ENCODE measurements at regions not wholly inside any gene's neighbourhood (a gene's known extent, or its start where the extent isn't known, plus 50 kb on each side); places are given as distances from the start of the nearest gene placed in this dataset.

DNA sequence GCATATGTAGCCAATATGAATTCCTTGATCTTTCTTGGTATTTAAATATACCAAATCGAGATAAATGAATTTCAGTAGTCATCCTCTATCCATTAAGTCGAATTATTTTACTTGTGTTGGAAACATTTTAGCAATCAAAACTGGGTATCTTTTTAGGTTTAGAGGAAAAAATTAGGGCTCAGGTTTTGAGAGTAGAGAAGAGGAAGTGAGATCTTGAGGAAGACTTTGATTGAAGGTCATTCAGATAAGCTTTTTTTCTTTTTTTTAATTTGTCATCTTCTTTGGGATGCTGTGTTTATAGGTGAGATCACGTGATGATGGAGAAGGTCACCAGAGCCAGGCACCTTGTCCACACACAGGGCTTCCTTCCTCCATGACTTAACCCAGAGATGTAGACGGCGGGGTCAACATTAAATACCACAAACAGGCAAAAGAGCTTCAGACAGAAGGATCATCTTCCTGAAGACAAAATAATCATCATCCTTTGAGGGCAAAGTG, 750.1 kb downstream of the RNF144A start:
- H3K14ac ChIP-seq (ENCODE audit: low read length): no peak overlapping the region
- DNase-seq (ENCODE audit: low spot score): no peak
- H3K36me3 ChIP-seq (replicated peaks in 1 of 2; ENCODE audit: control insufficient read depth in 2 of 2, insufficient read depth in 2 of 2, low read length in 2 of 2): no peaks in the 10 kb centered on the region
- no peak overlapping the region for H2BK12ac ChIP-seq (ENCODE audit: low read length)
- peaks cover 0 to 2% of the 10 kb centered on the region in 2 donors for H3K9me3 ChIP-seq (replicated peaks in 1 of 2; ENCODE audit: control insufficient read depth in 2 of 2, insufficient read depth in 1 of 2, low read depth in 1 of 2, low read length in 2 of 2)
- H3K18ac ChIP-seq (ENCODE audit: low read length): no peak overlapping the region
- H3K79me1 ChIP-seq (ENCODE audit: low read depth, low read length): no peaks in the 10 kb centered on the region
- H2AK5ac ChIP-seq (ENCODE audit: low read depth, low read length): no peak overlapping the region
- H4K91ac ChIP-seq (ENCODE audit: low read depth, low read length, poor library complexity): no peak overlapping the region
- H3K4ac ChIP-seq (ENCODE audit: low read length): no peak overlapping the region
- no peak overlapping the region for H4K8ac ChIP-seq (ENCODE audit: low read depth, low read length)
- H3K9ac ChIP-seq (ENCODE audit: low read depth, low read length, poor library complexity): no peak overlapping the region
- H3K27me3 ChIP-seq (ENCODE audit: control insufficient read depth in 3 of 3, insufficient read depth in 3 of 3, low read depth in 1 of 3, low read length in 3 of 3): peaks cover 0 to 2% (median 0%) of the 10 kb centered on the region in 3 experiments
- H2BK15ac ChIP-seq (ENCODE audit: low read length): no peak overlapping the region
- H3K4me2 ChIP-seq (ENCODE audit: insufficient read depth, low read length, poor library complexity, severe bottlenecking): no peak overlapping the region
- no peak overlapping the region for H2BK5ac ChIP-seq (ENCODE audit: low read length)
- no peak overlapping the region for H3K4me3 ChIP-seq (ENCODE audit: low read length in 2 of 2)
- WGBS, 2 donors (ENCODE audit: extremely low coverage in 2 of 2, insufficient read length in 2 of 2, insufficient replicate concordance in 1 of 2): no CpG with 5 or more reads among the region's 5 CpGs
- no peak overlapping the region for H3K27ac ChIP-seq (replicated peaks; ENCODE audit: low read length)
- no peak overlapping the region for H3K23ac ChIP-seq (ENCODE audit: low read depth, low read length, poor library complexity)
- no peak overlapping the region for H2AFZ ChIP-seq (ENCODE audit: low read length)
- H2BK120ac ChIP-seq (ENCODE audit: low read depth, low read length): no peak overlapping the region
- H3K4me1 ChIP-seq (ENCODE audit: control insufficient read depth in 2 of 2, insufficient read depth in 1 of 2, low read depth in 1 of 2, low read length in 2 of 2): no peaks in the 10 kb centered on the region

DNA sequence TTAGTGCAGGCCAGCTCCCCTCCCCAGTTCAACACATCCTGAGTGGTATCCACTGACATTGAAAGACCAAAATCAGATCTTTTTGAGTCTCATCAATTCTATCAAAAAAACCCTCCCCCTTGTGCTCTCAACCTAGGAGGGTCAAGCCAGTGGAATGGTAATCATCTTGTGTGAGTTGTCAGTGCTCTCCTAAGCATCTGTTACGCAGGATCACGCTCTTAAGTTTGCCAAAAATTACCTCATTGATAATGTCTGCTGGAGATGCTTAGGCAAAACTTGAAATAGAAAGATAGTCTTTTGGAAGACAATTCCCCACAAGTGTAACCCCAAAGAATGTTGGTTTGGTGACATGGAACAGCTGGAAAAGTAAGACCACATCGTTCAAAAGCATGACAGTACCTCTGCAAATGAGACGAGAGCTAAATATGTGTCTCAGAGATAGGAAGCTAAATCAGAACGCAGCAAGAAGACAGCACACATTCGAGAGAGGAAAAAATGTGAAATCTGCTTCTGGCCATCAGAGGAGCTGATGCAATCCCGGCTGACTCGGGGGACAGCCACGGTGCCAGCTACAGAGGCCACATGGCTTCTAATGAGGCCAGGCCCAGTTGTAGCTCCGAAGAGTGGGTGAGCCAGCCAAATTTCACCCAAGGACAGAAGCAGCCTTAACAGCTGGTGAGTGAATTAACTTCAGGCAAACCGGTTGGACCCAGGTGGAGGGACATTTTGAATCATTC, 753.9 kb downstream of the RNF144A start:
- H3K27ac ChIP-seq (replicated peaks; ENCODE audit: low read length): no peak overlapping the region
- H3K79me1 ChIP-seq (ENCODE audit: low read depth, low read length): no peaks in the 10 kb centered on the region
- H2BK5ac ChIP-seq (ENCODE audit: low read length): no peak overlapping the region
- H4K91ac ChIP-seq (ENCODE audit: low read depth, low read length, poor library complexity): no peak overlapping the region
- H2BK12ac ChIP-seq (ENCODE audit: low read length): no peak overlapping the region
- no peaks in the 10 kb centered on the region for H3K4me1 ChIP-seq (ENCODE audit: control insufficient read depth in 2 of 2, insufficient read depth in 1 of 2, low read depth in 1 of 2, low read length in 2 of 2)
- H3K4me2 ChIP-seq (ENCODE audit: insufficient read depth, low read length, poor library complexity, severe bottlenecking): no peak overlapping the region
- H3K18ac ChIP-seq (ENCODE audit: low read length): no peak overlapping the region
- no peak overlapping the region for H2AK5ac ChIP-seq (ENCODE audit: low read depth, low read length)
- H2AFZ ChIP-seq (ENCODE audit: low read length): no peak overlapping the region
- H3K4ac ChIP-seq (ENCODE audit: low read length): no peak overlapping the region
- no peak overlapping the region for H3K9ac ChIP-seq (ENCODE audit: low read depth, low read length, poor library complexity)
- DNase-seq (ENCODE audit: low spot score): no peak
- no peaks in the 10 kb centered on the region for H3K27me3 ChIP-seq (ENCODE audit: control insufficient read depth in 3 of 3, insufficient read depth in 3 of 3, low read depth in 1 of 3, low read length in 3 of 3)
- H3K36me3 ChIP-seq (replicated peaks in 1 of 2; ENCODE audit: control insufficient read depth in 2 of 2, insufficient read depth in 2 of 2, low read length in 2 of 2): no peaks in the 10 kb centered on the region
- no peak overlapping the region for H2BK15ac ChIP-seq (ENCODE audit: low read length)
- no peak overlapping the region for H3K23ac ChIP-seq (ENCODE audit: low read depth, low read length, poor library complexity)
- no CpG with 5 or more reads among the region's 11 CpGs for WGBS, 2 donors (ENCODE audit: extremely low coverage in 2 of 2, insufficient read length in 2 of 2, insufficient replicate concordance in 1 of 2)
- H4K8ac ChIP-seq (ENCODE audit: low read depth, low read length): no peak overlapping the region
- no peak overlapping the region for H2BK120ac ChIP-seq (ENCODE audit: low read depth, low read length)
- H3K4me3 ChIP-seq (ENCODE audit: low read length in 2 of 2): no peak overlapping the region
- H3K14ac ChIP-seq (ENCODE audit: low read length): no peak overlapping the region
- H3K9me3 ChIP-seq (replicated peaks in 1 of 2; ENCODE audit: control insufficient read depth in 2 of 2, insufficient read depth in 1 of 2, low read depth in 1 of 2, low read length in 2 of 2): peaks cover 0 to 5% of the 10 kb centered on the region in 2 donors

DNA sequence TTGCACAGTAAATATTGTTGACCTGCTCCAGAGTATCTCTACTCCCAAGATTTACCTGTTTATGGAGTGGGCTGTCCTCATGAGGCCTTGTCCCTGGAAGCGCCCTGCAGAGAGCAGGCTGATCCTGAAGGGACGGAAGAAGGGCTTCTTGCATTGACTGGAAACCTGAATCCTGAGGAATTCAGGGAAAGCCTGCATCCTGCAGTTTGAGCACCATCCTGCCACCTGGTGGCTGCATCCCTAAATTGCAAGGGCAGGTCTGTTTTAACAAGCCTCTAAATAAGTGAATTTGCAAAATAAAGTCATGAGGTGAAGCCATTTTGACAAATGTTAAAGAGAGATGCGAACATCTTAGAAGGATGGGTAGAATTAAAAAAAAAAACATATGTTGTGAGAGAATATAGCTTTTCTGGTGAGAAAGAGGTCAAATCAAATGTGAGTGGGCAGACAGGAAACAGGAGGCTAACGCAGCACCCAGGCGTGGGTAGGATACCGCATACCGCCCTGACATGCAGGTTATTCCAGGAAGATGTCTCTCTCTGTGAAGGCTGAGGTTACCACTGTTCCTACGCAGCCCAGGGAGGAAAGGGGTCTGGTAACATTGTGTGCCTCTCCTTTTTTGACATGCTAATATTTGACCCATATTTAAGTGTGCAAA, 754.9 kb downstream of the RNF144A start:
- H3K4ac ChIP-seq (ENCODE audit: low read length): no peak overlapping the region
- H3K9ac ChIP-seq (ENCODE audit: low read depth, low read length, poor library complexity): no peak overlapping the region
- H3K23ac ChIP-seq (ENCODE audit: low read depth, low read length, poor library complexity): no peak overlapping the region
- no peak overlapping the region for H2AFZ ChIP-seq (ENCODE audit: low read length)
- H2BK15ac ChIP-seq (ENCODE audit: low read length): no peak overlapping the region
- no peak overlapping the region for H2BK120ac ChIP-seq (ENCODE audit: low read depth, low read length)
- no peak overlapping the region for H3K4me3 ChIP-seq (ENCODE audit: low read length in 2 of 2)
- no peak overlapping the region for H2BK12ac ChIP-seq (ENCODE audit: low read length)
- no CpG with 5 or more reads among the region's 8 CpGs for WGBS, 2 donors (ENCODE audit: extremely low coverage in 2 of 2, insufficient read length in 2 of 2, insufficient replicate concordance in 1 of 2)
- peaks cover 0 to 5% of the 10 kb centered on the region in 2 donors for H3K9me3 ChIP-seq (replicated peaks in 1 of 2; ENCODE audit: control insufficient read depth in 2 of 2, insufficient read depth in 1 of 2, low read depth in 1 of 2, low read length in 2 of 2)
- H2BK5ac ChIP-seq (ENCODE audit: low read length): no peak overlapping the region
- DNase-seq (ENCODE audit: low spot score): peak; percentile 48
- no peaks in the 10 kb centered on the region for H3K4me1 ChIP-seq (ENCODE audit: control insufficient read depth in 2 of 2, insufficient read depth in 1 of 2, low read depth in 1 of 2, low read length in 2 of 2)
- H3K27me3 ChIP-seq (ENCODE audit: control insufficient read depth in 3 of 3, insufficient read depth in 3 of 3, low read depth in 1 of 3, low read length in 3 of 3): no peaks in the 10 kb centered on the region
- H3K4me2 ChIP-seq (ENCODE audit: insufficient read depth, low read length, poor library complexity, severe bottlenecking): no peak overlapping the region
- no peaks in the 10 kb centered on the region for H3K79me1 ChIP-seq (ENCODE audit: low read depth, low read length)
- H4K91ac ChIP-seq (ENCODE audit: low read depth, low read length, poor library complexity): peak overlapping the region; percentile 45
- no peak overlapping the region for H3K14ac ChIP-seq (ENCODE audit: low read length)
- H4K8ac ChIP-seq (ENCODE audit: low read depth, low read length): no peak overlapping the region
- peak overlapping the region; percentile 1 for H3K18ac ChIP-seq (ENCODE audit: low read length)
- H3K36me3 ChIP-seq (replicated peaks in 1 of 2; ENCODE audit: control insufficient read depth in 2 of 2, insufficient read depth in 2 of 2, low read length in 2 of 2): no peaks in the 10 kb centered on the region
- H3K27ac ChIP-seq (replicated peaks; ENCODE audit: low read length): no peak overlapping the region
- H2AK5ac ChIP-seq (ENCODE audit: low read depth, low read length): no peak overlapping the region

DNA sequence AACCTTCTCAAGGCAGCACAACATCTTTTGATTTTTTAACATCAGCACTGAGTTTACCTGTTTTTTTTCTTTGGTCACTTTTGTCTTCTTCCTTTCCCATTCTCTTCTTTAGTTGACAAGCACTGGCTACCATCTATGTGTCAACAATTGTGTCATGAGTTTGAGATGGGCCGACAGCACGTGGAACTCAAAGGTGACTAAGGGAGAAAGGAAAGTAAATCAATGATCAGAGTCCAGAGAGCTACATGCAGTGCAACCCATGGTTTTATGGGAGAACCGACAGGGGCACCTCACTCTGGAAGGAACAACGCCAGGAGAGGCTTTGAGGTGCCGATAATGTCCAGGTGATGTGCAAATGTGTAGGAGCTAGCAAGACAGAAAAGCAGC, 755.5 kb downstream of the RNF144A start:
- no peak overlapping the region for H3K4me3 ChIP-seq (ENCODE audit: low read length in 2 of 2)
- DNase-seq (ENCODE audit: low spot score): no peak
- no peak overlapping the region for H3K23ac ChIP-seq (ENCODE audit: low read depth, low read length, poor library complexity)
- WGBS, 2 donors (ENCODE audit: extremely low coverage in 2 of 2, insufficient read length in 2 of 2, insufficient replicate concordance in 1 of 2): no CpG with 5 or more reads among the region's 5 CpGs
- H2AK5ac ChIP-seq (ENCODE audit: low read depth, low read length): no peak overlapping the region
- no peak overlapping the region for H3K18ac ChIP-seq (ENCODE audit: low read length)
- no peak overlapping the region for H2BK120ac ChIP-seq (ENCODE audit: low read depth, low read length)
- H2BK5ac ChIP-seq (ENCODE audit: low read length): no peak overlapping the region
- H3K27ac ChIP-seq (replicated peaks; ENCODE audit: low read length): no peak overlapping the region
- no peak overlapping the region for H2BK15ac ChIP-seq (ENCODE audit: low read length)
- no peak overlapping the region for H3K9ac ChIP-seq (ENCODE audit: low read depth, low read length, poor library complexity)
- no peaks in the 10 kb centered on the region for H3K36me3 ChIP-seq (replicated peaks in 1 of 2; ENCODE audit: control insufficient read depth in 2 of 2, insufficient read depth in 2 of 2, low read length in 2 of 2)
- no peaks in the 10 kb centered on the region for H3K79me1 ChIP-seq (ENCODE audit: low read depth, low read length)
- no peak overlapping the region for H3K4me2 ChIP-seq (ENCODE audit: insufficient read depth, low read length, poor library complexity, severe bottlenecking)
- no peak overlapping the region for H2AFZ ChIP-seq (ENCODE audit: low read length)
- no peak overlapping the region for H4K91ac ChIP-seq (ENCODE audit: low read depth, low read length, poor library complexity)
- H2BK12ac ChIP-seq (ENCODE audit: low read length): no peak overlapping the region
- no peaks in the 10 kb centered on the region for H3K27me3 ChIP-seq (ENCODE audit: control insufficient read depth in 3 of 3, insufficient read depth in 3 of 3, low read depth in 1 of 3, low read length in 3 of 3)
- H3K14ac ChIP-seq (ENCODE audit: low read length): no peak overlapping the region
- no peak overlapping the region for H4K8ac ChIP-seq (ENCODE audit: low read depth, low read length)
- H3K4me1 ChIP-seq (ENCODE audit: control insufficient read depth in 2 of 2, insufficient read depth in 1 of 2, low read depth in 1 of 2, low read length in 2 of 2): no peaks in the 10 kb centered on the region
- H3K9me3 ChIP-seq (replicated peaks in 1 of 2; ENCODE audit: control insufficient read depth in 2 of 2, insufficient read depth in 1 of 2, low read depth in 1 of 2, low read length in 2 of 2): peaks cover 0 to 5% of the 10 kb centered on the region in 2 donors
- no peak overlapping the region for H3K4ac ChIP-seq (ENCODE audit: low read length)

All from neuronal stem cell (in vitro differentiated cells).